Cardiac fibroblast (primary cell): ENCODE measurements at regions not wholly inside any gene's neighbourhood (a gene's known extent, or its start where the extent isn't known, plus 50 kb on each side); places are given as distances from the start of the nearest gene placed in this dataset.

ENCODE experiments used
- DNase-seq, 2 donors: peaks; one replicate each; pipeline versions ENCODE4 v3.0.0 to v3.0.0-alpha.2; 2010; ENCODE audit warnings: low read depth in 2 of 2
- H3K4me3 ChIP-seq, 2 donors: replicated peaks in 1 of 2; 1 replicate in 1 of 2; 2 replicates in 1 of 2; pipeline ENCODE4 v1.5.1; 2011; ENCODE audit warnings: low read depth in 2 of 2, low read length in 2 of 2, mild to moderate bottlenecking in 2 of 2, moderate library complexity in 1 of 2
- CTCF ChIP-seq: IDR thresholded peaks from one replicate; pipeline ENCODE4 v1.5.1; 2011; ENCODE audit warnings: low read depth, mild to moderate bottlenecking, low read length, inconsistent platforms

GRCh38 chr5:57858905-57859304 is 376.3 kb upstream of the ACTBL2 start:
- TF ChIP-seq CTCF: no peak
- H3K4me3 ChIP-seq: no peak overlapping the region
- DNase-seq: peak in 1 of 2 donors; percentile 29

GRCh38 chr5:57857696-57858095 is 375.1 kb upstream of the ACTBL2 start:
- no peak for DNase-seq
- no peak overlapping the region for H3K4me3 ChIP-seq
- no peak for TF ChIP-seq CTCF

- no peak for TF ChIP-seq CTCF
- no peak overlapping the region for H3K4me3 ChIP-seq
- no peak for DNase-seq
Observed at GRCh38 chr5:57855831-57856230, 373.2 kb upstream of the ACTBL2 start.

GRCh38 chr5:57853929-57854697 is 371.5 kb upstream of the ACTBL2 start:
- no peak overlapping the region for H3K4me3 ChIP-seq
- no peak for TF ChIP-seq CTCF
- DNase-seq: no peak

GRCh38 chr5:57850109-57850508 is 367.5 kb upstream of the ACTBL2 start:
- no peak for DNase-seq
- H3K4me3 ChIP-seq: no peak overlapping the region
- TF ChIP-seq CTCF: no peak

- H3K4me3 ChIP-seq: no peak overlapping the region
- no peak for TF ChIP-seq CTCF
- peak in 1 of 2 donors; percentile 46 for DNase-seq
Observed at GRCh38 chr5:57845025-57845424, 362.4 kb upstream of the ACTBL2 start.

GRCh38 chr5:57844410-57844809 is 361.8 kb upstream of the ACTBL2 start:
- no peak overlapping the region for H3K4me3 ChIP-seq
- no peak for DNase-seq

More at GRCh38 chr5:57844410-57844809, 361.8 kb upstream of the ACTBL2 start:
- TF ChIP-seq CTCF: no peak
